GM19438 (cell line): ENCODE measurements at regions not wholly inside any gene's neighbourhood (a gene's known extent, or its start where the extent isn't known, plus 50 kb on each side); places are given as distances from the start of the nearest gene placed in this dataset.
"Not testable (repeated sequence)": the region's sequence is repeated elsewhere in the genome, so short reads cannot be mapped to it uniquely, and the experiment has no call there.

ENCODE experiments used
- ATAC-seq: cut with Tn5 transposase; IDR thresholded peaks from one replicate; pipeline ENCODE4 v1.9.1; 2021; ENCODE audit warnings: low read depth; ENCODE audit not compliant: unreplicated experiment

DNA sequence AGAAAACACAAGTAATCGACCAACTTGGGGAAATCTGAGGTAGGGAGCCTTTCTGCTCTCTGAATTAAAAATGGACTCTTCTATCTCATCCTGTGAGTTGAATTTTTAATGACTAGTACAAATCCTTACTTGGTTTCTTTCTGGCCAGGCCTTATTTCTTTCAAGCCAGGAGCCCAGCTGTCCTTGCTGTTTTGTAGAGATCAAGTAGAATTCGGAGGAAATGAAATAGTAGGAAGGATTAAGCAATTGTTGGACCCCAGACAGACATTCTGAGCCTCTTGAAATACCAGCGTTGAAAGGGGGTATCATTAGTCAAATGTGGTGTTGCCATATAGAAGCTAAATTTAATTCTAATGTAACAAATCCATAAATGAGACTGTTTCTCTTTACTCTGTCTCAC is 53.7 kb upstream of the SMIM15 start:
- ATAC-seq, result no peak

DNA sequence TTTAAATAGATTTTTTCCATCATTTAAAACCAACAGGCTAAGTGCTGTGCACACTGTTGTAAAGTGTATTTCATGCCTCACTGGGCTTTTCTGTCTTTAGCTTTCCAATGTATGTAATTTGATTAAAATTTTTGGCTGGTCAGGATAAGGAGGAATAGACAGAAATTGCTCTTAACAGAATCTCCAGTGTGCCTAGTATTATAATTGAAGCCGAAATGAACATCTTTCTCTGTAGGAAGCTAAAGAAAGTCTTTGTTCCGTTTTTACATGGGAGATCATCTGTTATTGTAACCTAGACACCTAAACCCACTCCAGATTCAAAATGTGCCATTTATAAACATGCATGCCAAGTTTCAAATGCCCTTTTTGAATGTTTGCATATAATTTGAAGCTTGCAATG is 54.5 kb upstream of the SMIM15 start:
- ATAC-seq, result no peak

GRCh38 chr5:61217214-61217613 is 54.9 kb upstream of the SMIM15 start:
- ATAC-seq, result no peak

GRCh38 chr5:61228229-61228628 is 66.0 kb upstream of the SMIM15 start:
- ATAC-seq, result no peak

DNA sequence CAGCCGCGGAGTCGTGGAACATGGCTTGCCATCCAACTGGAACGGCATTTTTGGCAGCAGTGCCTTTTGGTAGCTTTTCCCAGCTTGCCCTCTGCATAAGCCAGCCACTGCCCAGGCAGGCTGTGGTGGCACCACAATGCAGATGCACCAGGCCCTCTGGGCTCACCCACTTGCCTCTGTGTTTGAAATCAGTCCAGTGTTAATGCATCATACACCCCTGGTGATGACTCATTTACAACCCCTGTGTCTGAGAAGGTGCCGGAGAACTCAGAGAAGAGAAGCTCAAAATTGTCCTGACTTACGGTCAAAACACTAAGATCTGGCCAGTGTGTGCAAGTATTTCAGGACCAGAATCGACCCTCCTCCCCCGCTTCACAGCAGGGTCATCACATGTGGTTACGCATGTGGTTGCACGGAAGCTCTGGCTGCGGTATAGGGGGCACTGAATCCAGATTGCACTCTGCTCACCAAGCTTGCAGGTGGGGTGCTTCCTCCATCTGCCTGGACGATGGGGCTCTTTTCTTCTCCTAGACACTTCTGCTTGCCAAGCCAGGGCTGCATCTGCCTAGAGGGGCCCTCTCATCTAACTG is 66.5 kb upstream of the SMIM15 start:
- peak; percentile 59 for ATAC-seq

DNA sequence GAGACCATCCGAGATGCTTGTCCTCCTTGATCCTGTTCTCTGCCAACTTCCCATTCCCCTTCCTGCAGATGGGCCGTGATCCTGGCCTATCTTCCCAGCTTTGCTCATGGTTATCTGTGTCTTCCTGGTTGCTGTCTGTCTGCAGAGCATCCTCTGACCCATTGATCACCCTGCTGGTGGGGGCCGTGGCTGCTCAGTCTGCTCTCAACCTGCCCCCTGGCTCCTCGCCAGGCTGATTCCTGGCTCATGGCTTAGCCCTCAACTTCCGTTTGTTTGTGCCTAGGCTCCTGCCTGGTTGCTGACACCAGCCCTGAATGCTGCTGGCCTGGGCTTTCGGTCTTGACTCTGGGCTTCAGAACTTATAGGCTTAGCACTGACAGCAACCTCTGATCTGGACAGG is 67.1 kb upstream of the SMIM15 start:
- ATAC-seq, result no peak

DNA sequence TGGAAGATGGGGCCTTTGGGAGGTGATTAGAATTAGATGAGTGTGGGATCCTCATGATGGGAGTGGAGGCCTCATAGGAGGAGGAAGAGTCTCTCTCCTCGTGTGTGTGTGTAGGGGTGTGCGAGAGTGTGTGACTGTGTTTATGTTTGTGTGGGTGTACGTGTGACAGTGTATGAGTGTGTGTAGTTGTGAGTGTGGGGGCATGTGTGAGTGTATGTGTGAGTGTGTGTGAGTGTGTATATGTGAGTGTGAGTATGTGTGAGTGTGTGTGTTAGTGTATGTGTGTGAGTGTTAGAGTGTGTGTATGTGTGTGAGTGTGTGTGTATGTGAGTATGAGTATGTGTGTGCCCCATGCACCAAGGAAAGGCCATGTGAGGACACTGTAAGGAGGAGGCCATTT is 68.2 kb upstream of the SMIM15 start:
- no peak for ATAC-seq

DNA sequence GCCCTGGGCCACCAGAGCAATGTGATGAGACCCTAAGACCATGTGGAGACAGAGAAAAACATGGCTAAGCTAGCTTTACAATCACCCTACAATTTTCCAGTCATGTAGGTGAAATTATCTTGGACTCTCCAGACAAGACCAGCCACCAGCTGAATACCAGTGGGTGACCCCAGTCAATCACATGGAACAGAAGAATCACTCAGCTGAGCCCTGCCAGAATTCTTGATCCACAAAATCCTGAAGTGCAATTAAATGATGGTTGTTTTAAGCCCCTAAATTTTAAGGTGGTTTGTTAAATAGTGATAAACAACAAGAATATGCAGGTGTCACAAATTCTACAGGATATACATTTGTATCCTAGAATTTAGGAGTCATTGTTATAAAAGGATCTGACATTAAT is 69.5 kb upstream of the SMIM15 start:
- ATAC-seq, result no peak

DNA sequence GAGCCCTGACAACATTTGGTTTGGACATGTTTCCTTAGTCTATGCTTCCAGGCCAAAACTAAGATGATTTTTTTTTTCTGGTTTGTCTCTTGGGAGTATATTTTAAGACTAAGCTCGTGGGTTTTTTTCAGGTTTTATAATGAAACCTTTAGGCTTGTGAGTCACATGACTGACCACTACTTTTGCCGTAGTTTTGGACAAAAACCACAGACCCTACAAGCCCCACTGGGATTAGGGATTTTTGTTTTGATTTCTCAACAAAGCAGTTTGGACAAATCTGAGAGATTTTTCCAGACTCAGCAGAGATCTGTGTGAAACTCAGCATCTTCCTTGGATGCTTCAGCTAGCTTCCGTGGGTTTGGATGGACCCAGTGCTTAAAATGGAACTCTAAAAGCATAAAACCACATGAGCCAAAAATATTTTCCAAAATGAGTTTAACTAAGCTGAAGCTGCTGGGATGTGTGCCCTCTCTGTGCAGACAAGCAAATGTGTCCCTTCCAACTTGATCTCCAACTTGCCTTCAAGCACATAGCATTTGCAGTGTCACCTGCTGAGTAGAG is 70.3 kb upstream of the SMIM15 start:
- no peak for ATAC-seq

- no peak for ATAC-seq
Measured at GRCh38 chr5:61234019-61234418, 71.8 kb upstream of the SMIM15 start.

DNA sequence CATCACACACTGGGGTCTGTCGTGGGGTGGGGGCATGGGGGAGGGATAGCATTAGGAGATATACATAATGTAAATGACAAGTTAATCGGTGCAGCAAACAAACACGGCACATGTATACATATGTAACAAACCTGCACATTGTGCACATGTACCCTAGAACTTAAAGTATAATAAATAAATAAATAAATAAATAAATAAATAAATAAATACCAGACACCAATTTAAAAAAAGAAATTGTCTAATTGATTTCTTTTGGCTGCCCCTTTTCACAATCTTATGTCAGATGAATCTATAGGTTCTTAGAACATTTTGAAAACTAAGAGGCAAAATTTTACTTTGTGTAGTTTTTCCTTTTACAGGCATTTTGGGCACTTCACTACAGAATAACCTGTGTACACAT is 74.4 kb upstream of the SMIM15 start:
- not testable (repeated sequence) for ATAC-seq

DNA sequence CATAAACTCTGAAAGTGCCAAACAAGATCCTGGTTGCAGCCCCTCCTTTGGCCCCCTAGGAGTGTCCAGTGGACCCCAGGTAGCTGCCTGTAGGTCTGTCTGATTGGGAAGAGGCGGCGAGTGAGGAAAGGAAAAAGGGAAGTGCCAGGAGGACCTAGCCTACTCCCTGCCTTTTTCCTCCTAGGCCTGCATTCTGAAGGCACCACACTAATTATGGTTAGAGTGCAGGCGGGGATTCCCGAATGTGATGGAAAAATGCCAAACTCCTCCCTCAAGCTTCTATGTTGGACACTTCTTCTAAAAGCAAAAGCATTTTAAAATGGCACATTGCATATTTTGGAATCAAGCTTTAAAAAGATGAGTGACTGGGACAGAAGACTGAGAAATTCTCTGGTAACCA is 83.2 kb upstream of the SMIM15 start:
- ATAC-seq, result no peak

DNA sequence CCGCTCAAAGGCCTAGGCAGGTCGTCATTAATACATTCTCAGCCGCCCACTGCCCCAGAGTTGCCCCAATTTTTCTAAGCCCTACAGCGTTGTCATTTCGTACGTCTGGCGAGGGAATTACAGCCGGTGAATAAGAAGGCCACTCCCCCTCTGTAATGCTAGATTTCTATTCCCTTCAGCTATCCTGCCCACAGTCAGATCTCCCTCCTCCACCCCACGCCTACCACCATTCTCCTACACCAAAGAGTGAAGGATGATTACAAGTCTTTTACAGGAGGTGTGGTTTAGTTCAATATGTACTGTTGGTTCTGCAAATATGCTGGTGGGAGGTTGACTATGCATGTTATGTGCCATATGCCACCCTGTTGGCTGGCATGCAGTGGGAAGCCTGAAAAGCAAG is 83.7 kb upstream of the SMIM15 start:
- ATAC-seq, result no peak

GRCh38 chr5:61246768-61247307 is 84.6 kb upstream of the SMIM15 start:
- no peak for ATAC-seq

DNA sequence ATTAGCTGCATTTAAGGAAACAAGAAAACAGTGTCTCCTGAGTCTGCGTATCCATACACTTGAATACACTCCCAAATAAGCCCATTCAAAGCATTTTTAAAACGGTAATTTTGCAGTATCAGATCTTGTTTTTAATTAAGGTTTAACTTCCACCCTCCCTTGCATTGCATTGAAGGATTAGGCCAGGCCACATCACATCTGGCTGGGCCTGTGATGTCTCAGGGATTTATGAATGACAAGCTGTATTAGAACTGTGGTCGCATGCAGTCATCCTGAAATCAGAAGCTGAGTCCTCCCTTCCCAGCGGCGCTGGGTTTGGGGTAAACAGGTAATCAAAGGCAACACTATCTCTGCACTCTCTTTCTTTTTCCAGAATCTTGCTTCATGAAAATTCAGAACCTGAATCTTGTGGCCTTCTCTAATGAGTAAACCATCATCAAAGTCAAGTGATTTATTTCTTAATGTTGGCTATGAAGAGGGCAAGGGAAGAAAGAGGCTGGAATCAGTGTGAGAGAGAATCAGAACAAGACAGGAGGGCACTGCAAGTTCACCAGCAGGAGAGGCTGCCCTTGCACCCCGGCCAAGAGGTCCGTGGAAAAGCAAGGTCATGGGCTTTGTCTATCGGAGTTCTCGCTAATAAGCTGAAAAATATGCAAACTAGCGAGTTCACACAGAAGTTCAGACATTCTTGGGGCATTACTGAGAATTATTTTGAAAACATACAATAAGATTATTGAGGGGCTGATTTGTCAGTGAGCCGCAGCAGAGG is 80.0 kb upstream of the ZSWIM6 start:
- ATAC-seq, result no peak

DNA sequence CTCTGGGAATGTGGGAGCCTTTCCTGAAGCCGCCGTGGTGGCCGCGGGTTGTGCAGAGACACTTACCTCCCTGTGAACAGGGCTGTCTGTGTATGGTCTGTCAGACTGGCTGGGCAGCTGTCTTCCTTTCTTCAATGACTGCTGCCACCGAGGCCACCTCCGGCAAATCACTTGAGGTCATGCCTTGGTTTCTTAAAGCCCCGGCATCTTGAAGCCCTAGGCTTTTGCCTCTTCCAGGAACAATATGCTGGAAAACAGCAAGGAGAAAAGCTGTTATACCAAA is 79.5 kb upstream of the ZSWIM6 start:
- ATAC-seq, result no peak

- no peak for ATAC-seq
Measured at GRCh38 chr5:61253547-61253946, 78.5 kb upstream of the ZSWIM6 start.

GRCh38 chr5:61254969-61255555 is 77.0 kb upstream of the ZSWIM6 start:
- no peak for ATAC-seq

DNA sequence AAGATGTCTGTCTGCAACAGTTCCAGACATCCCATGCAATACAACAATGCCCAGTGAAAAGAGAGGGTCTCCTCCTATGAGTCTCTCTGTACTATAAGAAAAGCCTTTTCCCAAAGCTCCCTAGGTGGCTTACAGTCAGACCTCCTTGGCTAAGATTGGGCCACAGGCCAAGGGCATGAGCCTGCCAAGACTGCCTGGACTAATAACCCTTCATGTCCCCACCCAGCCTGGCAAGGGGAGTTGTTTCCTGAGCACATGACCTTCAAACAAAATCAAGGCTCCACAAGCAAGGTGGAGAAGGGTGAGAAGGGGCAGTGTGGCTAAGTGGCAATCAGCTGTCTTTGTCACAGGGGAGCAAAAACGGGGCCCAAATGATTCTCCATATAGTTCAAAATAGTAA is 75.6 kb upstream of the ZSWIM6 start:
- ATAC-seq, result no peak

- no peak for ATAC-seq
Measured at GRCh38 chr5:61257421-61257820, 74.6 kb upstream of the ZSWIM6 start.

DNA sequence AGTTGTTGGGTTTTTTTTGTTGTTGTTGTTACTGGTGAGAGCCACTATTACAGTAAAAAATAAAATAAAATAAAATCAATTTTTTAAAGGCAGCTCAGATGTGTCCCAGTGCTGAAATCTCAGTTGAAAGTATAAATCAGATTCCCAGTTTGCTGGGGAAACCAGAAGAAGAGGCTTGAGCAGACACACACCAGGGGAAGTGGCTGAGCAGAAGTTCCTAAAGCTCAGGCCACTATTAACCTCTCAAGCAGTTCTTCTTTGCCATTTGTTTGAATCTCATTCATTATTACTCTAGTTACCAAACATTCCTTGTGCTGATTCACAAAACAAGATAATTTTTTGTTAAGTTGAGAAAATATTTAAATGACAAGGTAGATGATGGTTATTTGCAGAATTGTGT is 70.9 kb upstream of the ZSWIM6 start:
- no peak for ATAC-seq

DNA sequence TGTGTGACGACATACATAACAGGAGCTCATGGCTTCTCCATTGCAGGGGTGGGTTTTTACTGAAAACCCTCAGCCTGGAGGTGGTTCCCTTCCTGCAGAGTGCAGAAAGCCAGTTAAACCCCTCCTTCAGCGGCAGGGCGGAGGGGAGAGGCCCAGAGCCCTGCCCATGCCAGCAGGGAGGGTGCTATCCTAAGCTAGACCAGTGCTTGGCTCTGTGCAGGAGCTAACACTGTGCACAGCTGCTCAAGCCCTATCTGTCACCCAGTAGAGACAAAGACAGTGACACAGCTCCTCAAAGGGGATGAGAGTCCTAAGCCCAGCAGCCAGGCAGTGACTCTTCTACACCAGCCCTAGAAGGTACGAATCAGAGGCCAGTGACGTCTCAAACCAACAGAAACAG is 70.0 kb upstream of the ZSWIM6 start:
- ATAC-seq, result no peak
